Common myeloid progenitor, CD34-positive (primary cell): ENCODE measurements at regions not wholly inside any gene's neighbourhood (a gene's known extent, or its start where the extent isn't known, plus 50 kb on each side); places are given as distances from the start of the nearest gene placed in this dataset.

Experiments used
- CTCF ChIA-PET: fragments of 350-600 bp; sonication (Branson Sonifier 250); formaldehyde crosslinking; loops from one replicate; lab custom pipeline; 2021; ENCODE audit warnings: antibody characterized with exemption; lab: Charles Lee
- POLR2A ChIA-PET: fragments of 350-600 bp; sonication (Branson Sonifier 250); formaldehyde crosslinking; loops from one replicate; lab custom pipeline; 2021; ENCODE audit warnings: antibody characterized with exemption; lab: Charles Lee
- DNase-seq, 3 donors: peaks; one replicate each; pipeline versions ENCODE4 v3.0.0 to v3.0.0-alpha.2; 2013
- H3K27ac ChIP-seq, 2 experiments: 1 replicate in 1 of 2; 2 replicates in 1 of 2; pipeline ENCODE4 v1.7.0; 2013; ENCODE audit warnings: inconsistent platforms in 2 of 2, low read length in 2 of 2, mild to moderate bottlenecking in 2 of 2, low read depth in 1 of 2, moderate library complexity in 1 of 2; ENCODE audit not compliant: severe bottlenecking in 2 of 2, insufficient read depth in 1 of 2, poor library complexity in 1 of 2
- H3K27me3 ChIP-seq, 5 experiments: replicated peaks in 2 of 5; 1 replicate in 3 of 5; 2 replicates in 2 of 5; pipeline versions ENCODE4 v1.6.1 to v1.7.0; 2013; ENCODE audit warnings: low read length in 4 of 5, mild to moderate bottlenecking in 2 of 5, moderate library complexity in 2 of 5, inconsistent platforms in 1 of 5; ENCODE audit not compliant: insufficient read depth in 5 of 5, control insufficient read depth in 4 of 5
- H3K36me3 ChIP-seq, 4 experiments: 1 replicate in 2 of 4; 2 replicates in 2 of 4; pipeline versions ENCODE4 v1.6.1 to v1.7.0; 2013; ENCODE audit warnings: low read length in 3 of 4, control low read depth in 1 of 4, mild to moderate bottlenecking in 1 of 4; ENCODE audit not compliant: control insufficient read depth in 4 of 4, insufficient read depth in 4 of 4
- H3K4me1 ChIP-seq, 4 experiments: 1 replicate in 3 of 4; 2 replicates in 1 of 4; pipeline versions ENCODE4 v1.6.1 to v1.7.1; 2013; ENCODE audit warnings: low read length in 3 of 4, mild to moderate bottlenecking in 3 of 4, control low read depth in 1 of 4, inconsistent platforms in 1 of 4, moderate library complexity in 1 of 4; ENCODE audit not compliant: control insufficient read depth in 4 of 4, insufficient read depth in 4 of 4; ENCODE audit errors: control extremely low read depth in 1 of 4
- H3K4me3 ChIP-seq, 7 experiments: 1 replicate in 4 of 7; 2 replicates in 3 of 7; pipeline versions ENCODE4 v1.5.1 to v1.7.0; 2013; ENCODE audit warnings: mild to moderate bottlenecking in 7 of 7, low read length in 6 of 7, moderate library complexity in 6 of 7, inconsistent platforms in 2 of 7, low read depth in 2 of 7, control low read depth in 1 of 7; ENCODE audit not compliant: insufficient read depth in 4 of 7, control insufficient read depth in 1 of 7; ENCODE audit errors: extremely low read depth in 1 of 7
- H3K9me3 ChIP-seq, 5 experiments: 1 replicate in 4 of 5; 2 replicates in 1 of 5; pipeline versions ENCODE4 v1.6.1 to v1.7.1; 2013; ENCODE audit warnings: low read length in 4 of 5, mild to moderate bottlenecking in 2 of 5, inconsistent platforms in 1 of 5, low read depth in 1 of 5, moderate library complexity in 1 of 5; ENCODE audit not compliant: control insufficient read depth in 4 of 5, insufficient read depth in 2 of 5; ENCODE audit errors: control extremely low read depth in 1 of 5
- WGBS: methylation state at CpG from one replicate; pipeline ENCODE4 v1.1.5; 2013; ENCODE audit not compliant: insufficient coverage; 5-methylcytosine and 5-hydroxymethylcytosine counted together

GRCh38 chr13:78323848-78324247 lies 279.5 kb downstream of the POU4F1 start:
- no peak for DNase-seq
- no peaks in the 10 kb centered on the region for H3K36me3 ChIP-seq
- no peak overlapping the region for H3K27ac ChIP-seq
- CTCF ChIA-PET = interaction anchor here (0.6 kb wide), 1 partner anchor 133 kb away, joined by 3 read pairs; no protein-coding TSS in a partner anchor
- POLR2A ChIA-PET = no interaction called here
- no peak overlapping the region for H3K4me3 ChIP-seq
- no peaks in the 10 kb centered on the region for H3K9me3 ChIP-seq
- H3K27me3 ChIP-seq = peaks cover 0 to 2% (median 0%) of the 10 kb centered on the region in 5 experiments
- 100% methylated on average over 1 of the region's 2 CpGs for WGBS
- H3K4me1 ChIP-seq = no peaks in the 10 kb centered on the region

- no peaks in the 10 kb centered on the region for H3K9me3 ChIP-seq
- DNase-seq = no peak
- CTCF ChIA-PET = no interaction called here
- no peak overlapping the region for H3K4me3 ChIP-seq
- no peak overlapping the region for H3K27ac ChIP-seq
- POLR2A ChIA-PET = no interaction called here
- peaks cover 0 to 2% (median 0%) of the 10 kb centered on the region in 5 experiments for H3K27me3 ChIP-seq
- H3K36me3 ChIP-seq = no peaks in the 10 kb centered on the region
- no peaks in the 10 kb centered on the region for H3K4me1 ChIP-seq
Measured at GRCh38 chr13:78323040-78323439, 280.3 kb downstream of the POU4F1 start.

DNA sequence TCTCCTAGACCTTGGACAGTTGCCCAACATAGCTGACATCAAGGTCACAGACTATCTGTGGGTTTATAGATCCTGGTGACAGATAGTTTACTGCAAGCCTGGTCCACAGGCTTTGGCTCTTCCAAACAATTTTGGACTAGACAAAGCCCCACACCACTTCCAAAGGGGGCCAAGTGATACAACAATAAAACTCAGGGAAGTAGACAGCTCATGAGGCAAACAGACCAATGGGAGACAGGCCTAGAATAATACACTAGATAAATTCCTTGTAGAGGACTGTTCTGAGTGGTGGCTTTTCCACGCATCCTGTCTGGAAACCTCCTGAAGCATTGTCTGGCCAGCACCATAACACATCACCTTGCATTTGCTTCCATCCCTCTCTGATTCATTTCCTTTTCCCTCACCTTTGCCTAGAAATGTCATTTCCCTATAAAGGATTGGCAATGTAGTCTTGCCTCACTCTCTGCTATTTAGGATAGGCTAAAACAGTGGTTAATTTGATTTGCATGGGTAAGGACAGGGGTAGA lies 284.2 kb downstream of the POU4F1 start:
- WGBS = 100% methylated on average over 1 of the region's 1 CpG
- ChIA-PET POLR2A (no interaction called here), CTCF (interaction anchor here (1.0 to 1.3 kb wide), 2 partner anchors 9 to 12 kb away, joined by 3 to 4 read pairs; no protein-coding TSS in a partner anchor)
- Histone ChIP-seq H3K4me3 (no peak overlapping the region), H3K27ac (no peak overlapping the region), H3K9me3 (no peaks in the 10 kb centered on the region), H3K4me1 (no peaks in the 10 kb centered on the region), H3K27me3 (peaks cover 0 to 2% (median 0%) of the 10 kb centered on the region in 5 experiments), H3K36me3 (no peaks in the 10 kb centered on the region)
- DNase-seq = peak in 1 of 3 donors; percentile 5

DNA sequence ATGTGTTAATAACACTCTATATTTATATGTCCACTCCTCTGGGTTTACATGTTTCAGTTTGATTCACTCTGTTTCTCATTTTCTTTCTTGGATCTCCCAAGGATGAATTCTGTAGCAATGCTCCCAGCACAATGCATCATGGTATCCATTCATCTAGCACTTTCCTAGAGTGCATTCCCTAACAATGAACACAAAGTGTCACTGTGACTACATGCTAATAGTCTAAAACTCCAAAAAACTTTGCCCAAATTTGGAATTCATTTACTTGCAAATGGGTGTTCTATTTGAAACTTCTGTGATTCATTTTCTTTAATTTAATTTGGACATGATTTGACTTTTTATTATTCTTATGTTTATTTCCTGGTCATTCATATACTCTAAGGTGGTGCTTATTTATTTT lies 286.3 kb downstream of the POU4F1 start:
- CTCF ChIA-PET = no interaction called here

DNA sequence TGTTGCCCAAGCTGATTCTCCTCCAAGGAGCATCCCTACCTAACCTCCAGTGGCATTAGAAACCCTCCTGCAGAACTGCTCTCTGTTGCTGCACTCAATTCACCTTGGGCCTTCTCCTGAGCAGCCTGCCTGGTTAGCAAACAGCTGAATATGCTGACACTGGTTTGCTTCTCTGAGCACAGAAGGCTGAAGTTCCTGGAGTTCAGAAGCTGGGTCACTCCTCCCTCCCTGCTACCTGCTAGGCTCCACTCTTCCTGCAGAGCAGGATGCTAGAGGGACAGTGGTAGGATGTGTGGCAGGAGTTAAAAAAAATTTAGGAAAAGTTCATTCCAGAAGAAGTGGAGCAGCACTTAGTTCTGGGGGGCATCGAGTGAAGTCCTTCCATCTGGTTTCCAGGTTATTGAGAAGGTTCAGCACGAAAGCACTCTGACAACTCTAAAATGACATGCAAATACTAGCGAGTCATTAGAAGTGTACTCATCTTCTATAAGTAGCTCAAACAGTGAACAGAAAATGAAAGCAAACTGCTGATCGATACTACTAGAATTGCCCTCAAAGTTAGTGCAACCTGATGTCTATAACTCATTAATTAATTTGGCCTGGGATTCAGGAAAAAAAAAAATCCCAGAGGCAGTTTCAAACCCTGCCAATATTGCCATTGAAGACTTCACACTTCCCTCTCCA lies 293.7 kb downstream of the POU4F1 start:
- POLR2A ChIA-PET = no interaction called here
- no peak for DNase-seq
- no peaks in the 10 kb centered on the region for H3K27me3 ChIP-seq
- H3K4me3 ChIP-seq = no peak overlapping the region
- CTCF ChIA-PET = interaction anchor here (1.3 kb wide), 1 partner anchor 9 kb away, joined by 4 read pairs; no protein-coding TSS in a partner anchor
- no peaks in the 10 kb centered on the region for H3K9me3 ChIP-seq
- H3K36me3 ChIP-seq = no peaks in the 10 kb centered on the region
- no peak overlapping the region for H3K27ac ChIP-seq
- no peaks in the 10 kb centered on the region for H3K4me1 ChIP-seq
- WGBS = 93% methylated on average over 2 of the region's 4 CpGs

More for the DNA sequence above, 286.3 kb downstream of the POU4F1 start:
- H3K4me3 ChIP-seq = no peak overlapping the region
- peak in 2 of 3 donors; percentile 48 to 66 for DNase-seq
- no peaks in the 10 kb centered on the region for H3K4me1 ChIP-seq
- no peak overlapping the region for H3K27ac ChIP-seq
- H3K36me3 ChIP-seq = no peaks in the 10 kb centered on the region
- peaks cover 0 to 2% (median 0%) of the 10 kb centered on the region in 5 experiments for H3K27me3 ChIP-seq
- no peaks in the 10 kb centered on the region for H3K9me3 ChIP-seq
- POLR2A ChIA-PET = no interaction called here

DNA sequence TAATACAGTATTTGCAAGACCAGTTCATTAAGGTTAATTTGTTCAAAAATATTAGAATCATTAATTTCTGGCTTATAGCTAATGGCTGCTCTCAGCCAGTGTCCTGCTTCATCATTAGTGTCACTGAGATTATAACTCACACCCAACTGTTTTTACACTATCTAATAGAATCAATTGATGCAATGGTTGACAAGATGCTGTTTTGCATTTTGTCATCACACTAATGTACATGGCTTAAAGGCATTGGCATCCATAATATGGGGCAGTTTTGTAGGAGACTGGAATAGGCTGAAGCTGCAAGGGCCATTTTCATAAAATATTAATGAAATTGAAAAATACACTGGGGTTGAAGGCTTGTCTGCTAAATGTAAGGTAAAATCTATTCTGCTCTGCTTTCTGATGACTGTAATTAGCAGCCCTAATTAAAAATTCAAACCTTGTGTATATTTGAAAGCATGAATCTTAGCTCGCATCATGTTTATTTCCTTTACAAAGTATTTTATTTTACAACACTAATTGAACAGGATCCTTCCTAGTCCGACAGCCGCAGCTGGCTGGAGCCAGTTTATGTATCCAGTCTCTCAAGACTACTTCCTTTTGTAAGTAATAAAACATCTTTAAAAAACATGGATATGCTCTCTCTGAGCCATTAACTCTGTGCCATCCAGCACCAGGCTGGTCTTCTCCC lies 296.7 kb downstream of the POU4F1 start:
- H3K27ac ChIP-seq = no peak overlapping the region
- ChIA-PET CTCF (interaction anchor here (1.0 kb wide), 1 partner anchor 12 kb away, joined by 3 read pairs; no protein-coding TSS in a partner anchor), POLR2A (no interaction called here)
- no peaks in the 10 kb centered on the region for H3K4me1 ChIP-seq
- H3K27me3 ChIP-seq = peaks cover 0 to 6% (median 0%) of the 10 kb centered on the region in 5 experiments
- H3K9me3 ChIP-seq = no peaks in the 10 kb centered on the region
- H3K36me3 ChIP-seq = no peaks in the 10 kb centered on the region
- no peak for DNase-seq
- WGBS = 95% methylated on average over 3 of the region's 3 CpGs
- H3K4me3 ChIP-seq = no peak overlapping the region

DNA sequence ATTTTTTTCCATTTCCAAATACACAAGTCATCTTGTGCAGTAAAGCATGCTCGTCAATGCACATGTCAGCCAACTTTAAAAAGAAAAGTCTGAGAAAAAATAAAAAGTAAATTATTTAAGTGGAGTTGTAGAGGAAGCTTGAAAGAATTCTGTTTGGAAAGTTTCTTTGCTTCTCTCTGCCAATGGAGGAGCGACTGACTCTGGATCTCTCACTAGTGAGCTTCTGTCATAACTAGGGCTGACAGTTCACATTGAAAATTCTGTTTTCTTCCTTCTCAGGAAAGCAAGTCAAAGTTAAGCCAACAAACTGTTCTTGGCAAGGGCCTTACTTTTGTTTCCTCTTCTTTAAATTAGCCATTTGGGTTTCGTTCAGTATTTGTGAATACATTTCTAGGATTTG lies 298.2 kb downstream of the POU4F1 start:
- H3K27ac ChIP-seq = no peak overlapping the region
- H3K4me3 ChIP-seq = no peak overlapping the region
- POLR2A ChIA-PET = no interaction called here
- peaks cover 0 to 6% (median 0%) of the 10 kb centered on the region in 5 experiments for H3K27me3 ChIP-seq
- H3K9me3 ChIP-seq = no peaks in the 10 kb centered on the region
- no peaks in the 10 kb centered on the region for H3K4me1 ChIP-seq
- no peaks in the 10 kb centered on the region for H3K36me3 ChIP-seq
- WGBS = 100% methylated on average over 2 of the region's 3 CpGs
- DNase-seq = no peak
- CTCF ChIA-PET = no interaction called here
